ENCODE measurements at regions not wholly inside any gene's neighbourhood (a gene's known extent, or its start where the extent isn't known, plus 50 kb on each side); places are given as distances from the start of the nearest gene placed in this dataset.

GRCh38 chr7:138226001-138226476, 149.8 kb downstream of the AKR1D1 start:
- Mint-ChIP-seq H3K4me3 (no peak overlapping the region), H3K36me3 (ENCODE audit: low read depth) (peaks cover 6% of the 10 kb centered on the region), H3K4me1 (no peaks in the 10 kb centered on the region), H3K27me3 (ENCODE audit: low read depth, poor library complexity) (no peaks in the 10 kb centered on the region), H3K27ac (no peak overlapping the region), H3K9me3 (peaks cover 30% of the 10 kb centered on the region)
- DNase-seq: no peak
- TF ChIP-seq, protein P1, sequence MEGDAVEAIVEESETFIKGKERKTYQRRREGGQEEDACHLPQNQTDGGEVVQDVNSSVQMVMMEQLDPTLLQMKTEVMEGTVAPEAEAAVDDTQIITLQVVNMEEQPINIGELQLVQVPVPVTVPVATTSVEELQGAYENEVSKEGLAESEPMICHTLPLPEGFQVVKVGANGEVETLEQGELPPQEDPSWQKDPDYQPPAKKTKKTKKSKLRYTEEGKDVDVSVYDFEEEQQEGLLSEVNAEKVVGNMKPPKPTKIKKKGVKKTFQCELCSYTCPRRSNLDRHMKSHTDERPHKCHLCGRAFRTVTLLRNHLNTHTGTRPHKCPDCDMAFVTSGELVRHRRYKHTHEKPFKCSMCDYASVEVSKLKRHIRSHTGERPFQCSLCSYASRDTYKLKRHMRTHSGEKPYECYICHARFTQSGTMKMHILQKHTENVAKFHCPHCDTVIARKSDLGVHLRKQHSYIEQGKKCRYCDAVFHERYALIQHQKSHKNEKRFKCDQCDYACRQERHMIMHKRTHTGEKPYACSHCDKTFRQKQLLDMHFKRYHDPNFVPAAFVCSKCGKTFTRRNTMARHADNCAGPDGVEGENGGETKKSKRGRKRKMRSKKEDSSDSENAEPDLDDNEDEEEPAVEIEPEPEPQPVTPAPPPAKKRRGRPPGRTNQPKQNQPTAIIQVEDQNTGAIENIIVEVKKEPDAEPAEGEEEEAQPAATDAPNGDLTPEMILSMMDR (IDR thresholded peaks at IDR 0.05): no peak

DNA sequence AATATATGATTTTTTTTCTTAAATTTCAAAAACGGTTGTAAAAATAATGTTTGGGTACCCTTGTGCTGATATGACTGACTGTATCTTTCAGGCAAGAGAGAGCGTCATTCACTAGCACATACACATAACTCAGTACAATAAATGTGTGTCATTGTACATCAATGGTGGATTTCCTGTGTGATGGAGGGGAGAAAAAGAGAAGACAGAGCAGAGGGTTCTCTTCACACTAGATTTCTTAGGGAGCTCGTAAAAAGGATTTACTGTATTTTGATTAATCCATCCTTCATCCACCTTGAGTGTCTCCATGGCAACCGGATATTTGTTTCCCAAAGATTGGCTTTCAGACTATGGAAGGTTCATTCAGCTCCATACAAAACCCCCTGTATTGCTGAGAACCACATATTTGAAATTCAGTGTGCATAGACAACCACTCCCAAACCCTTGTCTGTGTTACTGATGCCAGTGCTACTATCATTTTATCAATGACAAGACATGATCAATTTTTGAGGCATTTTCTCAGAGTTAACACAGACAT, 150.6 kb downstream of the AKR1D1 start:
- Mint-ChIP-seq H3K4me3 (no peak overlapping the region), H3K9me3 (peaks cover 25% of the 10 kb centered on the region), H3K36me3 (ENCODE audit: low read depth) (peaks cover under 1% of the 10 kb centered on the region), H3K27me3 (ENCODE audit: low read depth, poor library complexity) (no peaks in the 10 kb centered on the region), H3K27ac (no peak overlapping the region), H3K4me1 (no peaks in the 10 kb centered on the region)
- TF ChIP-seq, protein P1 (IDR thresholded peaks at IDR 0.05): no peak
- no peak for DNase-seq

- no peak overlapping the region for H3K4me3 Mint-ChIP-seq
- H3K27ac Mint-ChIP-seq: no peak overlapping the region
- TF ChIP-seq, protein P1 (IDR thresholded peaks at IDR 0.05): no peak
- peaks cover 4% of the 10 kb centered on the region for H3K36me3 Mint-ChIP-seq (ENCODE audit: low read depth)
- H3K27me3 Mint-ChIP-seq (ENCODE audit: low read depth, poor library complexity): no peaks in the 10 kb centered on the region
- no peaks in the 10 kb centered on the region for H3K4me1 Mint-ChIP-seq
- DNase-seq: no peak
- peaks cover 25% of the 10 kb centered on the region for H3K9me3 Mint-ChIP-seq
Measured at GRCh38 chr7:138228119-138228518, 151.9 kb downstream of the AKR1D1 start.

GRCh38 chr7:138228769-138229168, 152.5 kb downstream of the AKR1D1 start:
- no peak for DNase-seq
- no peak overlapping the region for H3K4me3 Mint-ChIP-seq
- peaks cover 6% of the 10 kb centered on the region for H3K36me3 Mint-ChIP-seq (ENCODE audit: low read depth)
- H3K4me1 Mint-ChIP-seq: no peaks in the 10 kb centered on the region
- TF ChIP-seq, protein P1 (IDR thresholded peaks at IDR 0.05): no peak
- peaks cover 23% of the 10 kb centered on the region for H3K9me3 Mint-ChIP-seq
- no peaks in the 10 kb centered on the region for H3K27me3 Mint-ChIP-seq (ENCODE audit: low read depth, poor library complexity)
- H3K27ac Mint-ChIP-seq: no peak overlapping the region

DNA sequence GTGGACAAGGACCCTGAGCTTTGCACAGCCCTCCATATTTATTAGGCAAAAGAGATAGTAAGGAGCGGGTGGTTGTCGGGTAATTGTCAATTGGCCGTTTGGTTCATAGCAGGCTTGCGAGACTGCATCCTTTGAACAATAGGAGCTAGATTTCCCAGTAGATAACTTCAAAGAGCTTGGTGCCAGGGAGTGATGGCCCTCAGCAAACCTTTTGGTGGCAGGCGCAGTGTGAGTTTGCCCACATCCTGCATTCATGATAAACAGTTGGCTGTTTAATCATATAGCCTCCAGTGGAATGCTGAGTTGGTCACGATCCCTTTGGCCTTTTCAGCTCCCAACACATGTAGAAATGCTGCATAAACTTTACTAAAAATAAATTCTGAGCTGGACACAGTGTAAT, 156.9 kb downstream of the AKR1D1 start:
- Mint-ChIP-seq H3K9me3 (peaks cover 34% of the 10 kb centered on the region), H3K27me3 (ENCODE audit: low read depth, poor library complexity) (no peaks in the 10 kb centered on the region), H3K4me1 (no peaks in the 10 kb centered on the region), H3K36me3 (ENCODE audit: low read depth) (peaks cover 6% of the 10 kb centered on the region), H3K4me3 (no peak overlapping the region), H3K27ac (no peak overlapping the region)
- TF ChIP-seq, protein P1 (IDR thresholded peaks at IDR 0.05): no peak
- no peak for DNase-seq

DNA sequence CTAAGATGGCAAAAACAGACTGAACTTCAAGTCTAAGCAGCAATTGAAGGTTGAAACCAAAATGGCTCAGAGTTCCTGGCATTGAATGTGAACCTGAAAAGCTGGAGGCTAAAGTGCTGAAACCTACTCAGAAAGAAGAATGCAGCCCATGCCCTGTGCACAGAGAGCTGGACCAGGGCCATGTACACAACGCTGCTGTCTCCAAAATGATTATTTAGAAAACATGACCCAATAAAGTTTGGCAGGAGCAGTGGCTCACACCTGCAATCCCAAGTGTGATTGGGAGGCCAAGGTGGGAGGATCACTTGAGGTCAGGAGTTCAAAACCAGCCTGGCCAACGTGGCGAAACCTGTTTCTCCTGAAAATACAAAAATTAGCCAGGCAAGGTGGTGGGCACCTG, 158.9 kb downstream of the AKR1D1 start:
- DNase-seq: no peak
- H3K27ac Mint-ChIP-seq: no peak overlapping the region
- no peaks in the 10 kb centered on the region for H3K4me1 Mint-ChIP-seq
- peaks cover 6% of the 10 kb centered on the region for H3K36me3 Mint-ChIP-seq (ENCODE audit: low read depth)
- H3K9me3 Mint-ChIP-seq: peaks cover 40% of the 10 kb centered on the region
- H3K27me3 Mint-ChIP-seq (ENCODE audit: low read depth, poor library complexity): no peaks in the 10 kb centered on the region
- H3K4me3 Mint-ChIP-seq: no peak overlapping the region
- TF ChIP-seq, protein P1 (IDR thresholded peaks at IDR 0.05): no peak

All from nephron progenitor cell (in vitro differentiated cells).